Keratinocyte (primary cell): ENCODE measurements at regions not wholly inside any gene's neighbourhood (a gene's known extent, or its start where the extent isn't known, plus 50 kb on each side); places are given as distances from the start of the nearest gene placed in this dataset.

ENCODE experiments used
- DNase-seq: peaks from one replicate; pipeline ENCODE4 v3.0.0-alpha.2; 2011; ENCODE audit warnings: low read depth, missing footprints, low spot score
- FAIRE-seq: peaks from 2 replicates; lab custom pipeline; 2011; peaks lifted over from hg19 to GRCh38; lab: Jason Lieb, UNC
- H2AFZ ChIP-seq: 2 replicates; pipeline ENCODE4 v1.6.0; 2012; ENCODE audit warnings: low read length, control low read depth, inconsistent platforms; ENCODE audit not compliant: control insufficient read depth
- H3K27ac ChIP-seq: 2 replicates; pipeline ENCODE4 v1.5.1; 2011; ENCODE audit warnings: low read length; ENCODE audit not compliant: control insufficient read depth, insufficient read depth
- H3K27me3 ChIP-seq: 3 replicates; pipeline ENCODE4 v1.6.0; 2011; ENCODE audit warnings: low read length; ENCODE audit not compliant: control insufficient read depth, insufficient read depth; ENCODE audit errors: extremely low read depth
- H3K36me3 ChIP-seq, 2 experiments: 2 replicates in 1 of 2; 3 replicates in 1 of 2; pipeline ENCODE4 v1.5.1; 2011; ENCODE audit warnings: low read length in 2 of 2, mild to moderate bottlenecking in 1 of 2; ENCODE audit not compliant: control insufficient read depth in 2 of 2, insufficient read depth in 2 of 2; ENCODE audit errors: extremely low read depth in 1 of 2
- H3K4me1 ChIP-seq: 3 replicates; pipeline ENCODE4 v1.5.1; 2011; ENCODE audit warnings: low read length; ENCODE audit not compliant: control insufficient read depth, insufficient read depth; ENCODE audit errors: extremely low read depth
- H3K4me2 ChIP-seq: 3 replicates; pipeline ENCODE4 v1.6.0; 2011; ENCODE audit warnings: low read depth, low read length; ENCODE audit not compliant: control insufficient read depth, insufficient read depth; ENCODE audit errors: extremely low read depth
- H3K4me3 ChIP-seq, 3 experiments: fragments of 200-600 bp in 1 of 3; sonication (generic) in 1 of 3; 2 replicates in 2 of 3; 3 replicates in 1 of 3; pipeline ENCODE4 v1.5.1; 2011 to 2016; ENCODE audit warnings: low read length in 3 of 3, mild to moderate bottlenecking in 3 of 3, control low read depth in 2 of 3, inconsistent platforms in 1 of 3, low read depth in 1 of 3, mixed read lengths in 1 of 3, mixed run types in 1 of 3, moderate library complexity in 1 of 3; ENCODE audit not compliant: control insufficient read depth in 2 of 3, insufficient read depth in 2 of 3; ENCODE audit errors: extremely low read depth in 1 of 3
- H3K79me2 ChIP-seq: 2 replicates; pipeline ENCODE4 v1.6.0; 2012; ENCODE audit warnings: low read length; ENCODE audit not compliant: control insufficient read depth, insufficient read depth
- H3K9ac ChIP-seq: 3 replicates; pipeline ENCODE4 v1.6.0; 2011; ENCODE audit warnings: low read length; ENCODE audit not compliant: control insufficient read depth, insufficient read depth; ENCODE audit errors: extremely low read depth
- H3K9me1 ChIP-seq: 3 replicates; pipeline ENCODE4 v1.6.0; 2011; ENCODE audit warnings: low read length; ENCODE audit not compliant: control insufficient read depth, insufficient read depth; ENCODE audit errors: extremely low read depth
- H3K9me3 ChIP-seq: 2 replicates; pipeline ENCODE4 v1.5.1; 2012; ENCODE audit warnings: low read depth, low read length; ENCODE audit not compliant: control insufficient read depth
- H4K20me1 ChIP-seq: 3 replicates; pipeline ENCODE4 v1.6.0; 2011; ENCODE audit warnings: low read length; ENCODE audit not compliant: control insufficient read depth, insufficient read depth; ENCODE audit errors: extremely low read depth
- CTCF ChIP-seq, 3 experiments: IDR thresholded peaks in 1 of 3; conservative IDR thresholded peaks in 1 of 3; optimal IDR thresholded peaks in 1 of 3; 2 replicates in 2 of 3; 3 replicates in 1 of 3; pipeline versions ENCODE3 to v1.5.1; 2011; ENCODE audit warnings: low read length in 3 of 3, mild to moderate bottlenecking in 3 of 3, moderate library complexity in 2 of 3, control low read depth in 1 of 3, inconsistent platforms in 1 of 3; ENCODE audit not compliant: insufficient read depth in 2 of 3; ENCODE audit errors: extremely low read depth in 1 of 3
- EZH2 ChIP-seq: IDR thresholded peaks from one replicate; pipeline ENCODE4 v1.6.1; 2012; ENCODE audit warnings: inconsistent platforms, mild to moderate bottlenecking, low read length, moderate library complexity
- dilution Hi-C: fragments of 300-500 bp; cut with MboI; formaldehyde crosslinking; loops from one replicate; pipeline ENCODE4 v1.7.0; 2020; ENCODE audit warnings: low sequenced_read_pairs; ENCODE audit not compliant: extremely low pct_ligation_motif_present

- H3K79me2 ChIP-seq = no peaks in the 10 kb centered on the region
- no peaks in the 10 kb centered on the region for H4K20me1 ChIP-seq
- no peaks in the 10 kb centered on the region for H3K9me1 ChIP-seq
- FAIRE-seq (no peak), DNase-seq (no peak)
- no peaks in the 10 kb centered on the region for H3K27me3 ChIP-seq
- H3K4me2 ChIP-seq = no peak overlapping the region
- no peak for TF ChIP-seq EZH2
- no peak for TF ChIP-seq CTCF (optimal IDR thresholded peaks at IDR 0.05 in 1 of 3, IDR thresholded peaks at IDR 0.05 in 1 of 3, conservative IDR thresholded peaks at IDR 0.05 in 1 of 3; ENCODE audit: extremely low read depth in 1 of 3, insufficient read depth in 2 of 3, low read length in 3 of 3)
- dilution Hi-C loops = no loop called here
- no peak overlapping the region for H3K27ac ChIP-seq
- peaks cover 8% of the 10 kb centered on the region for H3K4me1 ChIP-seq
- no peaks in the 10 kb centered on the region for H3K9me3 ChIP-seq
- no peak overlapping the region for H2AFZ ChIP-seq
- H3K9ac ChIP-seq = no peak overlapping the region
- no peaks in the 10 kb centered on the region for H3K36me3 ChIP-seq
- H3K4me3 ChIP-seq = no peak overlapping the region
Measured at GRCh38 chr2:71800851-71801250, 346.8 kb downstream of the CYP26B1 start.

- H4K20me1 ChIP-seq = no peaks in the 10 kb centered on the region
- peaks cover 9% of the 10 kb centered on the region for H3K4me1 ChIP-seq
- DNase-seq = no peak
- dilution Hi-C loops = no loop called here
- no peak overlapping the region for H2AFZ ChIP-seq
- no peak overlapping the region for H3K4me2 ChIP-seq
- H3K27me3 ChIP-seq = no peaks in the 10 kb centered on the region
- no peak overlapping the region for H3K4me3 ChIP-seq
- FAIRE-seq = no peak
- no peaks in the 10 kb centered on the region for H3K36me3 ChIP-seq
- no peak overlapping the region for H3K9ac ChIP-seq
- H3K9me3 ChIP-seq = no peaks in the 10 kb centered on the region
- H3K9me1 ChIP-seq = no peaks in the 10 kb centered on the region
- H3K27ac ChIP-seq = no peak overlapping the region
- H3K79me2 ChIP-seq = no peaks in the 10 kb centered on the region
- TF ChIP-seq EZH2 = no peak
- TF ChIP-seq CTCF (optimal IDR thresholded peaks at IDR 0.05 in 1 of 3, IDR thresholded peaks at IDR 0.05 in 1 of 3, conservative IDR thresholded peaks at IDR 0.05 in 1 of 3; ENCODE audit: extremely low read depth in 1 of 3, insufficient read depth in 2 of 3, low read length in 3 of 3) = no peak
Measured at GRCh38 chr2:71800106-71800809, 346.9 kb downstream of the DYSF start.
